ENCODE measurements at regions not wholly inside any gene's neighbourhood (a gene's known extent, or its start where the extent isn't known, plus 50 kb on each side); places are given as distances from the start of the nearest gene placed in this dataset.

DNA sequence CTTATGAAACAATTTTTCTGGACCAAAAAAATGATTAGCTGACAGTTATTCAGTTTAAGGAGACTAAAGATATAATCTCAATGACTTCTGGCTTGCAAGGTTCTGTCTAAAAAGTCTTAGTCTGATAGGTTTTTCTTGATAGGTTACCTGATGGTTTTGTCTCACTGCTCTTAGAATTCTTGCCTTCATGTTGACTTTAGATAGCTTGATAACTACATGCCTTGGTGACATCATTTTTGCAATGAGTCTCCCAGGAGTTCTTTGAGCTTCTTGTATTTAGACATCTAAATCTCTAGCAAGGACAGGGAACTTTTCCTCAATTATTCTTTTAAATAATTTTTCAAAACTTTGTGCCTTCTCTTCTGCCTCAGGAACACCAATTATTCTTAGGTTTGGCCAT, 1965.3 kb downstream of the ARAP2 start:
- Mint-ChIP-seq H3K4me1 (no peaks in the 10 kb centered on the region), H3K27ac (no peak overlapping the region), H3K36me3 (ENCODE audit: insufficient read depth in 1 of 3, low read depth in 3 of 3) (peaks cover 0 to 8% (median 2%) of the 10 kb centered on the region in 3 experiments; a peak in 2 of 7 replicates), H3K27me3 (ENCODE audit: low read depth) (no peaks in the 10 kb centered on the region), H3K9me3 (peaks cover 5 to 8% of the 10 kb centered on the region in 2 experiments; a peak in 3 of 5 replicates), H3K4me3 (no peak overlapping the region)
- TF ChIP-seq, protein P1, sequence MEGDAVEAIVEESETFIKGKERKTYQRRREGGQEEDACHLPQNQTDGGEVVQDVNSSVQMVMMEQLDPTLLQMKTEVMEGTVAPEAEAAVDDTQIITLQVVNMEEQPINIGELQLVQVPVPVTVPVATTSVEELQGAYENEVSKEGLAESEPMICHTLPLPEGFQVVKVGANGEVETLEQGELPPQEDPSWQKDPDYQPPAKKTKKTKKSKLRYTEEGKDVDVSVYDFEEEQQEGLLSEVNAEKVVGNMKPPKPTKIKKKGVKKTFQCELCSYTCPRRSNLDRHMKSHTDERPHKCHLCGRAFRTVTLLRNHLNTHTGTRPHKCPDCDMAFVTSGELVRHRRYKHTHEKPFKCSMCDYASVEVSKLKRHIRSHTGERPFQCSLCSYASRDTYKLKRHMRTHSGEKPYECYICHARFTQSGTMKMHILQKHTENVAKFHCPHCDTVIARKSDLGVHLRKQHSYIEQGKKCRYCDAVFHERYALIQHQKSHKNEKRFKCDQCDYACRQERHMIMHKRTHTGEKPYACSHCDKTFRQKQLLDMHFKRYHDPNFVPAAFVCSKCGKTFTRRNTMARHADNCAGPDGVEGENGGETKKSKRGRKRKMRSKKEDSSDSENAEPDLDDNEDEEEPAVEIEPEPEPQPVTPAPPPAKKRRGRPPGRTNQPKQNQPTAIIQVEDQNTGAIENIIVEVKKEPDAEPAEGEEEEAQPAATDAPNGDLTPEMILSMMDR (conservative IDR thresholded peaks at IDR 0.05): no peak
- no peak overlapping the region for H2AFZ ChIP-seq (ENCODE audit: low read length)
- H3K79me2 ChIP-seq (ENCODE audit: insufficient read depth, low read length): no peaks in the 10 kb centered on the region
- H4K5ac ChIP-seq (ENCODE audit: insufficient read length, low read depth, low read length): no peak overlapping the region
- no peak overlapping the region for H2AK5ac ChIP-seq (ENCODE audit: insufficient read length, low read length)
- H3K23me2 ChIP-seq (ENCODE audit: insufficient read length, low read depth, low read length, poor library complexity, severe bottlenecking): no peaks in the 10 kb centered on the region
- no peak for DNase-seq
- H3K79me1 ChIP-seq (ENCODE audit: insufficient read depth, low read depth, low read length, poor library complexity, severe bottlenecking): no peaks in the 10 kb centered on the region
- no peaks in the 10 kb centered on the region for H4K20me1 ChIP-seq (ENCODE audit: control insufficient read depth, insufficient read depth, insufficient read length)
- H2BK15ac ChIP-seq (ENCODE audit: low read depth, low read length): no peak overlapping the region
- H2BK5ac ChIP-seq (ENCODE audit: insufficient read length, low read length): no peak overlapping the region
- no peak overlapping the region for H2BK20ac ChIP-seq (ENCODE audit: low read depth, low read length, poor library complexity, severe bottlenecking)
- H3K18ac ChIP-seq (ENCODE audit: insufficient read length, low read depth, low read length): no peak overlapping the region
- no peaks in the 10 kb centered on the region for H3K4me1 ChIP-seq (ENCODE audit: insufficient read depth, low read length)
- H4K8ac ChIP-seq (replicated peaks; ENCODE audit: insufficient read length, low read depth, low read length): no peak overlapping the region
- H3T11ph ChIP-seq (ENCODE audit: low read length): no peak overlapping the region
- no peak overlapping the region for H2BK120ac ChIP-seq (ENCODE audit: low read depth, low read length, poor library complexity, severe bottlenecking)
- H3K27ac ChIP-seq (ENCODE audit: insufficient read length, low read depth, low read length): no peak overlapping the region
- no peak overlapping the region for H3K9ac ChIP-seq (ENCODE audit: extremely low read depth, insufficient read length, low read length)
- no peak overlapping the region for H3K4me2 ChIP-seq (ENCODE audit: insufficient read depth, insufficient read length, low read length)
- no peak overlapping the region for H3K4ac ChIP-seq (ENCODE audit: low read depth, low read length)
- H3K27me3 ChIP-seq (ENCODE audit: insufficient read depth, low read length): no peaks in the 10 kb centered on the region
- H3K9me3 ChIP-seq (ENCODE audit: control insufficient read depth, low read depth, low read length): no peaks in the 10 kb centered on the region
- no peak overlapping the region for H2BK12ac ChIP-seq (ENCODE audit: insufficient read length, low read depth, low read length)
- H3K23ac ChIP-seq (ENCODE audit: insufficient read length, low read depth, low read length): no peak overlapping the region
- H4K91ac ChIP-seq (ENCODE audit: insufficient read length, low read depth, low read length): no peak overlapping the region
- no peak overlapping the region for H3K56ac ChIP-seq (ENCODE audit: insufficient read length, low read depth, low read length)
- H3K14ac ChIP-seq (ENCODE audit: insufficient read depth, low read length): no peak overlapping the region

All from H9 (cell line).